ENCODE measurements at regions not wholly inside any gene's neighbourhood (a gene's known extent, or its start where the extent isn't known, plus 50 kb on each side); places are given as distances from the start of the nearest gene placed in this dataset.
A peak's percentile ranks its signal among the peaks of the same experiment; 100 is the strongest.

GRCh38 chr4:161254375-161254774 is 909.4 kb downstream of the FSTL5 start:
- TF ChIP-seq EZH2 (IDR thresholded peaks at IDR 0.05) (no peak), EZH2phosphoT487 (IDR thresholded peaks at IDR 0.05) (no peak), CTCF (IDR thresholded peaks at IDR 0.05) (no peak)
- no peak overlapping the region for H3K27ac ChIP-seq
- H3F3A ChIP-seq (ENCODE audit: low read depth) = no peaks in the 10 kb centered on the region
- Mint-ChIP-seq H3K27ac (no peak overlapping the region), H3K4me1 (no peaks in the 10 kb centered on the region), H3K27me3 (ENCODE audit: insufficient read depth, low read depth) (peaks cover 5% of the 10 kb centered on the region), H3K9me3 (peaks cover 25% of the 10 kb centered on the region), H3K36me3 (no peaks in the 10 kb centered on the region), H3K4me3 (no peak overlapping the region)
- H3K79me2 ChIP-seq (ENCODE audit: low read depth) = no peaks in the 10 kb centered on the region
- H4K20me1 ChIP-seq (ENCODE audit: low read depth) = no peaks in the 10 kb centered on the region
- no peaks in the 10 kb centered on the region for H3K36me3 ChIP-seq
- peaks cover 7% of the 10 kb centered on the region for H3K9me3 ChIP-seq (ENCODE audit: low read depth)
- no peaks in the 10 kb centered on the region for H3K4me1 ChIP-seq
- no peak overlapping the region for H2AFZ ChIP-seq (replicated peaks)
- DNase-seq (ENCODE audit: low spot score) = no peak
- no peaks in the 10 kb centered on the region for H3K27me3 ChIP-seq
- H3K4me2 ChIP-seq = no peak overlapping the region
- H3K4me3 ChIP-seq = no peak overlapping the region
- no peak overlapping the region for H3K9ac ChIP-seq

GRCh38 chr4:161252520-161253141 is 911.2 kb downstream of the FSTL5 start:
- Histone ChIP-seq H3F3A (ENCODE audit: low read depth) (no peaks in the 10 kb centered on the region), H3K79me2 (ENCODE audit: low read depth) (no peaks in the 10 kb centered on the region), H2AFZ (replicated peaks) (no peak overlapping the region), H3K4me2 (no peak overlapping the region), H3K9ac (no peak overlapping the region), H3K4me3 (no peak overlapping the region), H4K20me1 (ENCODE audit: low read depth) (no peaks in the 10 kb centered on the region), H3K36me3 (no peaks in the 10 kb centered on the region), H3K27me3 (no peaks in the 10 kb centered on the region), H3K4me1 (no peaks in the 10 kb centered on the region), H3K27ac (no peak overlapping the region), H3K9me3 (ENCODE audit: low read depth) (peaks cover 3% of the 10 kb centered on the region)
- TF ChIP-seq CTCF (IDR thresholded peaks at IDR 0.05) (peak; percentile 44), EZH2 (IDR thresholded peaks at IDR 0.05) (no peak)
- DNase-seq (ENCODE audit: low spot score) = no peak
- H3K9me3 Mint-ChIP-seq = peaks cover 25% of the 10 kb centered on the region
- peaks cover 5% of the 10 kb centered on the region for H3K27me3 Mint-ChIP-seq (ENCODE audit: insufficient read depth, low read depth)
- H3K4me3 Mint-ChIP-seq = no peak overlapping the region
- no peak overlapping the region for H3K27ac Mint-ChIP-seq
- H3K4me1 Mint-ChIP-seq = no peaks in the 10 kb centered on the region
- no peaks in the 10 kb centered on the region for H3K36me3 Mint-ChIP-seq

- Histone ChIP-seq H4K20me1 (ENCODE audit: low read depth) (no peaks in the 10 kb centered on the region), H3K27ac (no peak overlapping the region), H2AFZ (replicated peaks) (no peak overlapping the region), H3K79me2 (ENCODE audit: low read depth) (no peaks in the 10 kb centered on the region), H3F3A (ENCODE audit: low read depth) (no peaks in the 10 kb centered on the region), H3K27me3 (no peaks in the 10 kb centered on the region), H3K9me3 (ENCODE audit: low read depth) (peaks cover 3% of the 10 kb centered on the region), H3K9ac (no peak overlapping the region), H3K4me2 (no peak overlapping the region), H3K4me1 (no peaks in the 10 kb centered on the region), H3K36me3 (no peaks in the 10 kb centered on the region), H3K4me3 (no peak overlapping the region)
- Mint-ChIP-seq H3K9me3 (peaks cover 9% of the 10 kb centered on the region), H3K4me3 (no peak overlapping the region), H3K4me1 (no peaks in the 10 kb centered on the region), H3K27ac (no peak overlapping the region), H3K27me3 (ENCODE audit: insufficient read depth, low read depth) (no peaks in the 10 kb centered on the region), H3K36me3 (no peaks in the 10 kb centered on the region)
- no peak for DNase-seq (ENCODE audit: low spot score)
- TF ChIP-seq CTCF (IDR thresholded peaks at IDR 0.05) (no peak), EZH2 (IDR thresholded peaks at IDR 0.05) (no peak), EZH2phosphoT487 (IDR thresholded peaks at IDR 0.05) (no peak)
Observed at GRCh38 chr4:161249779-161250440, 913.9 kb downstream of the FSTL5 start.

Data from neural progenitor cell (in vitro differentiated cells).